ENCODE measurements at regions not wholly inside any gene's neighbourhood (a gene's known extent, or its start where the extent isn't known, plus 50 kb on each side); places are given as distances from the start of the nearest gene placed in this dataset.

- Histone ChIP-seq H3K27ac (ENCODE audit: low read length) (no peak overlapping the region), H3K9me3 (no peaks in the 10 kb centered on the region), H3K27me3 (replicated peaks in 1 of 2; ENCODE audit: control insufficient read depth in 2 of 2, extremely low read depth in 1 of 2, insufficient read depth in 2 of 2, low read length in 1 of 2) (peaks cover 0 to 3% of the 10 kb centered on the region in 2 experiments), H3K36me3 (ENCODE audit: control insufficient read depth in 2 of 2, extremely low read depth in 1 of 2, insufficient read depth in 1 of 2, low read length in 1 of 2) (no peaks in the 10 kb centered on the region), H3K4me1 (ENCODE audit: control insufficient read depth in 1 of 2, extremely low read depth in 1 of 2, insufficient read depth in 2 of 2, low read length in 2 of 2) (no peaks in the 10 kb centered on the region), H3K4me3 (ENCODE audit: control insufficient read depth in 1 of 2, extremely low read depth in 1 of 2, low read length in 1 of 2) (no peak overlapping the region)
- peaks cover 0 to 4% (median under 1%) of the 10 kb centered on the region in 3 donors for H3K9me3 Mint-ChIP-seq
- ChIA-PET CTCF (no interaction called here), POLR2A (no interaction called here)
- no peaks in the 10 kb centered on the region for H3K4me1 Mint-ChIP-seq
- no peak for DNase-seq
- WGBS (ENCODE audit: insufficient coverage), result no CpG with 5 or more reads among the region's 1 CpG
- H3K4me3 Mint-ChIP-seq, result no peak overlapping the region
- no peak overlapping the region for H3K27ac Mint-ChIP-seq
- no peaks in the 10 kb centered on the region for H3K36me3 Mint-ChIP-seq
- no peak for ATAC-seq (replicated peaks in 1 of 4)
- peaks cover 5 to 9% of the 10 kb centered on the region in 2 donors for H3K27me3 Mint-ChIP-seq
These were observed 411.2 kb upstream of the USP24 start for GRCh38 chr1:55626326-55626725.

GRCh38 chr1:55624766-55625165 is 409.6 kb upstream of the USP24 start:
- no peaks in the 10 kb centered on the region for H3K36me3 ChIP-seq (ENCODE audit: control insufficient read depth in 2 of 2, extremely low read depth in 1 of 2, insufficient read depth in 1 of 2, low read length in 1 of 2)
- Mint-ChIP-seq H3K4me3 (no peak overlapping the region), H3K4me1 (no peaks in the 10 kb centered on the region), H3K27me3 (peaks cover 7 to 9% of the 10 kb centered on the region in 2 donors), H3K9me3 (peaks cover 0 to 5% (median 4%) of the 10 kb centered on the region in 3 donors), H3K27ac (no peak overlapping the region), H3K36me3 (no peaks in the 10 kb centered on the region)
- ChIA-PET CTCF (no interaction called here), POLR2A (no interaction called here)
- ATAC-seq (replicated peaks in 1 of 4), result no peak
- peaks cover 0 to 3% of the 10 kb centered on the region in 2 experiments for H3K27me3 ChIP-seq (replicated peaks in 1 of 2; ENCODE audit: control insufficient read depth in 2 of 2, extremely low read depth in 1 of 2, insufficient read depth in 2 of 2, low read length in 1 of 2)
- H3K4me3 ChIP-seq (ENCODE audit: control insufficient read depth in 1 of 2, extremely low read depth in 1 of 2, low read length in 1 of 2), result no peak overlapping the region
- H3K9me3 ChIP-seq, result no peaks in the 10 kb centered on the region
- H3K27ac ChIP-seq (ENCODE audit: low read length), result no peak overlapping the region
- WGBS (ENCODE audit: insufficient coverage), result 89% methylated on average over 2 of the region's 3 CpGs
- H3K4me1 ChIP-seq (ENCODE audit: control insufficient read depth in 1 of 2, extremely low read depth in 1 of 2, insufficient read depth in 2 of 2, low read length in 2 of 2), result no peaks in the 10 kb centered on the region
- DNase-seq, result no peak

GRCh38 chr1:55623311-55623710 is 408.1 kb upstream of the USP24 start:
- ChIA-PET CTCF (no interaction called here), POLR2A (no interaction called here)
- no peak overlapping the region for H3K4me3 ChIP-seq (ENCODE audit: control insufficient read depth in 1 of 2, extremely low read depth in 1 of 2, low read length in 1 of 2)
- no peak overlapping the region for H3K4me3 Mint-ChIP-seq
- H3K27me3 ChIP-seq (replicated peaks in 1 of 2; ENCODE audit: control insufficient read depth in 2 of 2, extremely low read depth in 1 of 2, insufficient read depth in 2 of 2, low read length in 1 of 2), result peaks cover 0 to 3% of the 10 kb centered on the region in 2 experiments
- 85% methylated on average over 3 of the region's 4 CpGs for WGBS (ENCODE audit: insufficient coverage)
- no peaks in the 10 kb centered on the region for H3K36me3 Mint-ChIP-seq
- H3K27ac ChIP-seq (ENCODE audit: low read length), result no peak overlapping the region
- H3K27me3 Mint-ChIP-seq, result peaks cover 9 to 10% of the 10 kb centered on the region in 2 donors
- H3K9me3 Mint-ChIP-seq, result peaks cover 0 to 7% (median 4%) of the 10 kb centered on the region in 3 donors
- H3K4me1 Mint-ChIP-seq, result no peaks in the 10 kb centered on the region
- H3K36me3 ChIP-seq (ENCODE audit: control insufficient read depth in 2 of 2, extremely low read depth in 1 of 2, insufficient read depth in 1 of 2, low read length in 1 of 2), result no peaks in the 10 kb centered on the region
- no peak overlapping the region for H3K27ac Mint-ChIP-seq
- no peaks in the 10 kb centered on the region for H3K9me3 ChIP-seq
- no peak for DNase-seq
- H3K4me1 ChIP-seq (ENCODE audit: control insufficient read depth in 1 of 2, extremely low read depth in 1 of 2, insufficient read depth in 2 of 2, low read length in 2 of 2), result no peaks in the 10 kb centered on the region
- ATAC-seq (replicated peaks in 1 of 4), result no peak

- H3K27me3 Mint-ChIP-seq, result peaks cover under 1 to 7% of the 10 kb centered on the region in 2 donors
- H3K36me3 Mint-ChIP-seq, result no peaks in the 10 kb centered on the region
- Histone ChIP-seq H3K27me3 (replicated peaks in 1 of 2; ENCODE audit: control insufficient read depth in 2 of 2, extremely low read depth in 1 of 2, insufficient read depth in 2 of 2, low read length in 1 of 2) (no peaks in the 10 kb centered on the region), H3K4me3 (ENCODE audit: control insufficient read depth in 1 of 2, extremely low read depth in 1 of 2, low read length in 1 of 2) (no peak overlapping the region), H3K4me1 (ENCODE audit: control insufficient read depth in 1 of 2, extremely low read depth in 1 of 2, insufficient read depth in 2 of 2, low read length in 2 of 2) (no peaks in the 10 kb centered on the region), H3K36me3 (ENCODE audit: control insufficient read depth in 2 of 2, extremely low read depth in 1 of 2, insufficient read depth in 1 of 2, low read length in 1 of 2) (no peaks in the 10 kb centered on the region), H3K9me3 (no peaks in the 10 kb centered on the region), H3K27ac (ENCODE audit: low read length) (no peak overlapping the region)
- peaks cover 0 to 7% (median 4%) of the 10 kb centered on the region in 3 donors for H3K9me3 Mint-ChIP-seq
- WGBS (ENCODE audit: insufficient coverage), result no CpG with 5 or more reads among the region's 1 CpG
- no peak overlapping the region for H3K27ac Mint-ChIP-seq
- ChIA-PET POLR2A (no interaction called here), CTCF (no interaction called here)
- ATAC-seq (replicated peaks in 1 of 4) (no peak), DNase-seq (no peak)
- no peak overlapping the region for H3K4me3 Mint-ChIP-seq
- H3K4me1 Mint-ChIP-seq, result no peaks in the 10 kb centered on the region
These were observed 406.9 kb upstream of the USP24 start for GRCh38 chr1:55622074-55622473.

GRCh38 chr1:55618199-55618598 is 403.0 kb upstream of the USP24 start:
- Histone ChIP-seq H3K27me3 (replicated peaks in 1 of 2; ENCODE audit: control insufficient read depth in 2 of 2, extremely low read depth in 1 of 2, insufficient read depth in 2 of 2, low read length in 1 of 2) (no peaks in the 10 kb centered on the region), H3K4me3 (ENCODE audit: control insufficient read depth in 1 of 2, extremely low read depth in 1 of 2, low read length in 1 of 2) (no peak overlapping the region), H3K9me3 (no peaks in the 10 kb centered on the region), H3K36me3 (ENCODE audit: control insufficient read depth in 2 of 2, extremely low read depth in 1 of 2, insufficient read depth in 1 of 2, low read length in 1 of 2) (no peaks in the 10 kb centered on the region), H3K27ac (ENCODE audit: low read length) (no peak overlapping the region), H3K4me1 (ENCODE audit: control insufficient read depth in 1 of 2, extremely low read depth in 1 of 2, insufficient read depth in 2 of 2, low read length in 2 of 2) (no peaks in the 10 kb centered on the region)
- no peak for DNase-seq
- no peaks in the 10 kb centered on the region for H3K36me3 Mint-ChIP-seq
- no peak overlapping the region for H3K4me3 Mint-ChIP-seq
- peaks cover 0 to 7% of the 10 kb centered on the region in 2 donors for H3K27me3 Mint-ChIP-seq
- POLR2A ChIA-PET, result no interaction called here
- H3K27ac Mint-ChIP-seq, result no peak overlapping the region
- no peak for ATAC-seq (replicated peaks in 1 of 4)
- H3K4me1 Mint-ChIP-seq, result no peaks in the 10 kb centered on the region
- 100% methylated on average over 1 of the region's 1 CpG for WGBS (ENCODE audit: insufficient coverage)
- CTCF ChIA-PET, result no interaction called here
- H3K9me3 Mint-ChIP-seq, result peaks cover 0 to 12% (median 2%) of the 10 kb centered on the region in 3 donors

- no peak for DNase-seq
- H3K27me3 Mint-ChIP-seq, result peaks cover 0 to 8% of the 10 kb centered on the region in 2 donors
- peaks cover 0 to 12% (median 0%) of the 10 kb centered on the region in 3 donors for H3K9me3 Mint-ChIP-seq
- Histone ChIP-seq H3K4me3 (ENCODE audit: control insufficient read depth in 1 of 2, extremely low read depth in 1 of 2, low read length in 1 of 2) (no peak overlapping the region), H3K27ac (ENCODE audit: low read length) (no peak overlapping the region), H3K27me3 (replicated peaks in 1 of 2; ENCODE audit: control insufficient read depth in 2 of 2, extremely low read depth in 1 of 2, insufficient read depth in 2 of 2, low read length in 1 of 2) (no peaks in the 10 kb centered on the region), H3K4me1 (ENCODE audit: control insufficient read depth in 1 of 2, extremely low read depth in 1 of 2, insufficient read depth in 2 of 2, low read length in 2 of 2) (no peaks in the 10 kb centered on the region), H3K36me3 (ENCODE audit: control insufficient read depth in 2 of 2, extremely low read depth in 1 of 2, insufficient read depth in 1 of 2, low read length in 1 of 2) (no peaks in the 10 kb centered on the region), H3K9me3 (no peaks in the 10 kb centered on the region)
- H3K36me3 Mint-ChIP-seq, result no peaks in the 10 kb centered on the region
- no peak overlapping the region for H3K4me3 Mint-ChIP-seq
- WGBS (ENCODE audit: insufficient coverage), result 67% methylated on average over 1 of the region's 2 CpGs
- ATAC-seq (replicated peaks in 1 of 4), result no peak
- CTCF ChIA-PET, result no interaction called here
- no peak overlapping the region for H3K27ac Mint-ChIP-seq
- POLR2A ChIA-PET, result no interaction called here
- H3K4me1 Mint-ChIP-seq, result no peaks in the 10 kb centered on the region
These were observed 402.3 kb upstream of the USP24 start for GRCh38 chr1:55617288-55617982.

GRCh38 chr1:55612988-55613387 is 397.8 kb upstream of the USP24 start:
- Histone ChIP-seq H3K36me3 (ENCODE audit: control insufficient read depth in 2 of 2, extremely low read depth in 1 of 2, insufficient read depth in 1 of 2, low read length in 1 of 2) (no peaks in the 10 kb centered on the region), H3K4me3 (ENCODE audit: control insufficient read depth in 1 of 2, extremely low read depth in 1 of 2, low read length in 1 of 2) (no peak overlapping the region), H3K27me3 (replicated peaks in 1 of 2; ENCODE audit: control insufficient read depth in 2 of 2, extremely low read depth in 1 of 2, insufficient read depth in 2 of 2, low read length in 1 of 2) (peaks cover 0 to 4% of the 10 kb centered on the region in 2 experiments), H3K9me3 (no peaks in the 10 kb centered on the region), H3K27ac (ENCODE audit: low read length) (no peak overlapping the region), H3K4me1 (ENCODE audit: control insufficient read depth in 1 of 2, extremely low read depth in 1 of 2, insufficient read depth in 2 of 2, low read length in 2 of 2) (no peaks in the 10 kb centered on the region)
- no peak overlapping the region for H3K27ac Mint-ChIP-seq
- H3K36me3 Mint-ChIP-seq, result no peaks in the 10 kb centered on the region
- POLR2A ChIA-PET, result no interaction called here
- no peak for DNase-seq
- H3K27me3 Mint-ChIP-seq, result peaks cover 0 to 12% of the 10 kb centered on the region in 2 donors
- WGBS (ENCODE audit: insufficient coverage), result no CpG with 5 or more reads among the region's 2 CpGs
- CTCF ChIA-PET, result no interaction called here
- H3K4me1 Mint-ChIP-seq, result no peaks in the 10 kb centered on the region
- H3K4me3 Mint-ChIP-seq, result no peak overlapping the region
- ATAC-seq (replicated peaks in 1 of 4), result no peak
- H3K9me3 Mint-ChIP-seq, result peaks cover 0 to 5% (median 2%) of the 10 kb centered on the region in 3 donors
